HT-29 (cell line): ENCODE measurements at regions not wholly inside any gene's neighbourhood (a gene's known extent, or its start where the extent isn't known, plus 50 kb on each side); places are given as distances from the start of the nearest gene placed in this dataset.
A peak's percentile ranks its signal among the peaks of the same experiment; 100 is the strongest.

Source experiments
- DNase-seq: peaks from one replicate; pipeline ENCODE4 v3.0.0-alpha.2; 2015; ENCODE audit warnings: low spot score

DNA sequence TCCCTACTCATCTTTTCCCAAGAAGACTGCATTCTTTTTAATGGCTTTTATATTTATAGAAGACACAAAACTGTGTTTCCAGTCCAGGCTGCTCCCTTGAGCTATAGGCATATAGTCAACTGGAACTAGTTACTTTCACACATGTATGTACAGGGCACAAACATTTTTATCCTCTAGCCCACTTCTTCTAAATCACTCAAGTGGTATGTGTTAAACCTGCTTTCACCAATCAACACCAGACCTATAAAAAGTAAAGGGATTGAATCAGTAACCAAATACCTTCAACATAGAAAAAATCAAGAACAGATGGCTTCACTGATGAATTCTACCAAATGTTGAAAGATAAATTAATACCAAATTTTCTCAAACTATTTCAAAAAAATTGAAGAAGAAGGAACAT is 584.2 kb upstream of the SLITRK1 start:
- DNase-seq: no peak

DNA sequence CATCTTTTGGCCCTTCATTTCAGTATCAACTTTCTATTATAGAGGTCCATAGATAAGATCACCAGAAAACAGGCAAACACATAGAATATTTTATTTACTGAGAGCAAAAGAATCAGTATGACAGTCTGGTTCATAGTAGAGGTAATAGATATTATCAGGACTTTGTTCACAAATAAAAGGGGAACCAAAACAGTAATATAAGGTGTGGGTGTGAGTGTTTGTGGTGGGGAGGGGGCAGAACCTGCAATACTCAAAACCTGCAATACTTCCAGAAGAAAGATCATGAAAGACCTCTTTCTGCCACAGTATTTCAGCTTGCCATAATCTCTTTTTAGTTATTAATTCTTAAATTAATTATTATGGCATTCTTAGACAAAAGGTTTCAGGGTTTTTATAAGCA is 578.7 kb upstream of the SLITRK1 start:
- no peak for DNase-seq

DNA sequence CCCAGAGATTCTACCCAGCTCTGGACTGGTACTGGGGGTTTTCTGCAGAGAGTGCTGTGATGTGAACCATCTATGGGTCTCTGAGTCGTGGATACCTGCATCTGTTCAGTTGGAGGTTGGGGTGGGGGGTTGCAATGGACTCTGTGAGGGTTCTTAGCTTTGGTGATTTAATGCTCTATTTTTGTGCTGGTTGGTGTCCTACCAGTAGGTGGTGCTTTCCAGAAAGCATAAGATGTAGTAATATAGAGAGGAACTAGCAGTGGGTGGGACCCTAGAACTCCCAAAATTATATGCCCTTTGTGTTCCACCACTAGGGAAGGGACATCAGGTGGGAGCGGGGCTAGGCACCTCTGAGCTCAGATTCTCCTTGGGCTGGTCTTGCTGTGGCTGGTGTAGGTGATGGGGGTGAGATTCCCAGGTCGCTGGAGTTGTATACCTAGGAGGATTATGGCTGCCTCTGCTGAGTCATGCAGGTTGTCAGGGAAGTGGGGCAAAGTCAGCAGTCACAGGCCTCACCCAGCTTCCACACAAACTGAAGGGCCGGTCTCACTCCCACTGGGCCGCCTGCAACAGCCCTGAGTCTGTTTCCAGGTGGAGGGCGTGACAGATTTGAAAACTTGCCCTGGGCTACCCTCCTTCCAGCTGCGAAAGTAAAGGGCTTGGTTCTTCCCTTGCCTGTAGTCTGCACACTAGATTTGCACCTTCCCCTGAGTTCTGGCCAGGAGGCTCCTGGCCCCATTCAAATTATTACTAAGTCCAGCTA is 573.0 kb upstream of the SLITRK1 start:
- DNase-seq: peak; percentile 17

DNA sequence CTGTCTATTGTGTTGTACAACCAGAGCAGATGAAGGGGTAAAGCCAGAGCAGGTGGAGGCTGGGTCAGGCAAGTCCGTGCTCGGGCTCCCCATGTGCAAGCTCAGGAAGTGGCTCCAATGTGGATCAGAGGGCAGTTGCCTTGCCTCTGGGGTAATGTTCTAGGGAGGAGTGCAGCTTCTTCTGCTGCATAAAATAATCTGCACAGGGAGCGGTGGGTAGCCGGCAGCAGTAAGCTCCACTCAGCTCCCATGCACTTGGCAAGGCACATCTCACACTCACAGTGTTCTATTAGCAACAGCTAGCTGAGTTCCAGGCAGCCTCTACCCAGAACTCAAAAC is 565.3 kb upstream of the SLITRK1 start:
- DNase-seq: no peak

DNA sequence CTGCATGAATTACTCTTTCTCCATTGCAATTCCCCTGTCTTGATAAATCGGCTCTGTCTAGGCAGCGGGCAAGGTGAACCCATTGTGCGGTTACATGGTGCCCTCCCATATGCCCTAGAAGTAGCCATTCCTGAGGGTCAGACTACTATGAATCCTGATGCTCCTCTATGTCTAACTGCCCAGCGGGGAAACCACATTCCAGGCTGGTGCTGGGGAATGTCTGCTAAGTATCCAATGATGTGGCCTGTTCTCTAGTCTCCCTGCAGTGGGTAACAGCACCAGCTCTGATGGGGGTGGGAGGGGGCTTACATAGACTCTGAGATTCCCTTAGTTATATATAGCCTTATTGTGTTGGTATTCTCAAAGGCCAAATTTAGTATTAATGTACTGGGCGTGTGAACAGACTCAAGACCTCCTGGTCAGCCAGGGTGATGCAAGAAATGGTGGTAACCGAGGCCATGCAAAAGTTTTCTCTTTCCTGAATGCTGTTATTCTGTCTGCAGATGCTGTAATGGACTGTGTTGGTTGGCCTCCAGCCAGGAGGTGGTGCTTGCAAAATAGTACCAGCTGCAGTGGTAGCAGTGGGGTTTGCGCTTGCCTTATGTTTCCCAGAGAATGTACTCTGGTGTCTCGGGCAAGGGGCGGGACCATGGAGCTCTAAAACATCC is 564.8 kb upstream of the SLITRK1 start:
- DNase-seq: no peak

- DNase-seq: no peak
Measured at GRCh38 chr13:84445776-84446175, 563.5 kb upstream of the SLITRK1 start.

- no peak for DNase-seq
Measured at GRCh38 chr13:84443463-84443862, 561.2 kb upstream of the SLITRK1 start.

- DNase-seq: no peak
Measured at GRCh38 chr13:84439108-84439507, 556.8 kb upstream of the SLITRK1 start.

DNA sequence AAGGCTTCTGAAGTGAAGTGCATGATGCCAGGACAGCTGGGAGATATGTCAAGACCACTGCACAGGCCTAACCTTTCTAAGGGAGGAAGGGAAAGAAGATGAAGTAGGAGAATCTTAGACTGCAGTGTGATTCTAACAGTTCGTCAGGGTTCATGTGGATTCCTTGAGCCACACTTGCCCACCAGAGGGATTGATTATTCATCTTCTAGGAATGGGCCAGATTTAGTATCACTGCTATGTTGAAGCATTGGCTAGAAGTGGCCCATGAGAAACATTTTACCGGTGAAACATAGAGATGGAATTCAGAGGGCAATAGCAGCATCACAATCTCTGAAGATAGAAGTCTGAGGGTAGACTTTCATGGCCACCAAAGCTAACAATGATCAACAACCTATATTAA is 550.8 kb upstream of the SLITRK1 start:
- DNase-seq: no peak

DNA sequence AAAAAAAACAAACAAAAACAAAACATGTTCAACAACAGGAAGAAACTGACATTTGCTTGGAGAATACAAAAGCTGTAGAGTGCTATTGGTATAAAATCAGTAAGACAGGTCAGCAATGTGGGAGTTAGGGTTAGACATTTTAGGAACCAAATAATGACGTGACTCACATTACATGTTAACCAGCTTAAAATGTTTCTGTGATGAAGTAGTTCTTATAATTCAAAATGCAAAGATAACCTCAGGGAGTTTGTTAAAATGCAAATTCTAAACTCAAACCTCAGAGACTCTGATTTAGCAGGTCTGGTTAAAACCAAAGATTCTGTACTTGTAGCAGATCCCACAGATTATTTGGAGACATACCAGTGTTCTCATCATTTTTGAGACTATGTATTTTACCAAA is 549.4 kb upstream of the SLITRK1 start:
- DNase-seq: no peak

DNA sequence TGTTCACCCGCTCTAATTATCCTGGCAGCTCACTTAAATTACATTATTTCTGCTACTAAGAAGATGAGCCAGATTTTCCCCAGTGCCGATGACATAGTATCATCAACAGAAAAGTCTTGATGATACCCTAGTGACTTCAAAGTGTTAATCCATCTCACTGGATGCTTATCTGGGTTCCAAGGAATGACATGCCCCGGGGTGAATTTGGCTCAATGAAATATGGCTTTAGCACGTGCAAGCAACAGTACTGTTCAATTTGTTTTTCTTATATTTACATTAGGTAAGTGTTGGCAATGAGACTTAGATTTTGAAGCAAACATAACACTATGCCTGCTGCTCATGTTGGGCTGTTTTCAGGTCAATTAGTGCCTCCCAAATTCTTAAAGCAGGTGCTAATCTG is 548.2 kb upstream of the SLITRK1 start:
- DNase-seq: no peak

- DNase-seq: no peak
Measured at GRCh38 chr13:84430015-84430414, 547.7 kb upstream of the SLITRK1 start.

GRCh38 chr13:84418041-84418440 is 535.8 kb upstream of the SLITRK1 start:
- no peak for DNase-seq

GRCh38 chr13:84417416-84417815 is 535.1 kb upstream of the SLITRK1 start:
- no peak for DNase-seq

GRCh38 chr13:84413016-84413415 is 530.7 kb upstream of the SLITRK1 start:
- DNase-seq: no peak

DNA sequence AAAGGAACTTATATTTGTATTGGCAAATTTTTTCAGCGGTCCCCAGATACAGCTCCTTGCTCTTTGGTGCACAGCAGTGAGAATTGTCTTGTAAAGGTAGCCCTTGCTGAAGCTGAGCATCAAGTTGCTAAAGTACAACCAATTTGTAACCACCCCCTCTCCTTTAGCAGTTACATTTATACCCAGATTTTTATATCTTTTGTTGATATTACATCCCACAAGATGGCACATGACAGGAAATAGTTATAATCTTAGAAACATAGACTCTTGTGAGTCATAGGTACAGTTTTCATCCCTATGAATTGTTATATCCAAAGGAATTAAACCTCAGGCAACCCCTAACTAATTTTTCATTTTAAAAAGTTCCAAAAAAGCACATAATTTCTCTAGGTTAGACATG is 523.0 kb upstream of the SLITRK1 start:
- DNase-seq: no peak

DNA sequence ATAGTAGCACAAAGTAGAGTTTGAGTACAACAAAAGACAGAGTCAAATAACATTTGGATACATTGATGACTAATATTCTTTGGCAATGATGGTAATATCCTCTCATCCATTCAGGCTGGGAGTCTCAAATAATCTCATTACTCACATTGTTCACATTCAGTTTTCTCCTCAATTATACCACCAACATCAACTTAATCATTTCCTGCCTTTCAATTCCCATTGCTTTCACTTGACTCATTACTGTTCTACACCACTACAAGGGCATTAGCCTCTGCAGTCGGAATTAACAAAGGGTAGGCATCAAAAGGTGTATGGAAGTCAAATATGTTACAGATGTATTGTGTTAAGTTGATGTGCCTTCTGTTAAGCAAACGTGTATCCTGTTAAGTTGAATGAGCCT is 518.4 kb upstream of the SLITRK1 start:
- DNase-seq: no peak

GRCh38 chr13:84399320-84400085 is 517.2 kb upstream of the SLITRK1 start:
- DNase-seq: no peak

GRCh38 chr13:84393981-84394625 is 511.8 kb upstream of the SLITRK1 start:
- DNase-seq: no peak

DNA sequence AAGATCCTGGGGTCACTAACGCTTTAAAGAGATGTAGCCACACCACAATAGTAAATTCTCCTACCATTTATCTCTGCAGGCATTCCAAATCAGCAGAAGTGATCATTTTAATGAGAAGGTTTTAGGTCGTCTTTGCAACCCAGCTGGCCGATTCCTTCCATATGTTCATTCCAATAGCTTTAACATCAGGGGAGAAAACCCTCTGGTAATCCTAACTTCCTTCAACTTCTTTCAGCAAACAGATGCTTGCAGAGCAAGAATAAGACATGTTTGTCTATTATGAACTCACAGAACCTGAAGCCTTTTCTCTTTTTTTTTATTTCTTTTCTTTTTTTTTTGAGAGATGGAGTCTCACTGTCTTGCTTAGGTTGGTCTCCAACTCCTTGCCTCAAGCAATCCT is 498.6 kb upstream of the SLITRK1 start:
- DNase-seq: no peak

DNA sequence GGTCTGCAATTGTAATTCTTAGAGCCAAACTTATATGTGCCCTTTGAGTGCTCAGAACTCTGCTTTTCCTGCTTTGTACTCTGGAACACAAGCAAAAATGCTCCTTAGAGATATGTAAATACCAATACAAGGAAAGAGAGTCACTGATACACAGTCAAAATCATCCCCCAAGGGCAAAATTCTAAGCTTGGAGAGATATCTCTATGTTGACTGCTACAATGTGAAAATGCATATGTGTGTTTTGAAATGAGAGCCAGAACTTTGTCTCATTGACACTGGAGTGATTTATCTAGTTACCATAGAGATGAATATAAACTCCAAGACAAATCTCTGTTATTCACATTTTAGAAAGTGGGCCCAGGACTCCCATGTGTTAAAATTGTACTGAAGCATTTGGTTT is 494.8 kb upstream of the SLITRK1 start:
- no peak for DNase-seq

DNA sequence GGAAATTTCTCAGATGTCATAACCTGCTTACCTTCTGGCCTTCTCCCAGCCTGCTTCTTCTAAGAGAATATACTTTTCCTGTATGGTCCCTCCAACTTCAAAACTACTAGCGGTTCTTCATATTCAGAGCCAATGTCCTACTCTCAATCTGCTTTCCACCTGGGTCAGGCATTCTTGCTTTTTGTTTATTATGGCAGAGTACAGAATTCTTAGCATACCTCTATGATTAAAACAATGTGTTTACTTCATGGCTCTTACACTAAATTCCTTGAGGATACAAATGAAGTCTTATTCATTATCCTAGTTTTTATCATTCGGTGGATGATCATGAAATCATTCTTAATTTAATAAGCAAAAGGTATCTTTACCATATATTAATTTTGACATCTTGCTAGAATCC is 484.2 kb upstream of the SLITRK1 start:
- no peak for DNase-seq
